ENCODE measurements at regions not wholly inside any gene's neighbourhood (a gene's known extent, or its start where the extent isn't known, plus 50 kb on each side); places are given as distances from the start of the nearest gene placed in this dataset.

DNA sequence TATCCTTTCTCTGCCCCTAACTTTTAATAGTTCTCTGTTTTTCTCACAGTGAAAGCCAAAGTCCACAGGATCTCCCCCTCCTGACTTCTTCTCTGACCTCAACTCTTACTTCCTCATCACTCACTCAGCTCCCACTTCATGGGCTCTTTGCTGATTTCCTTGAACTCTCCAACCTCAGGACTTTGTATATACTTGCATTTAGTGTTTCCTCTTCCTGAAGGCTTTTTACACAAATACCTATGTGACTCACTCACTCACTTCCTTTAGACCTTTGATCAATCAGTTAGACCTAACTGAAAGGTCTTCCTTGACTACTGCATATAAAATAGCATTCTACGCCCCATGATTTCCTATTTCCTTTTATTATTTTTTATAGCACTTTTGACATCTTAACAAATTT is 233.1 kb upstream of the MEX3C start:
- peaks cover 13% of the 10 kb centered on the region for H3K4me1 Mint-ChIP-seq
- no peaks in the 10 kb centered on the region for H3K27me3 Mint-ChIP-seq (ENCODE audit: low read depth)
- H3K4me3 Mint-ChIP-seq: no peak overlapping the region
- no peaks in the 10 kb centered on the region for H3K36me3 Mint-ChIP-seq
- peaks cover 8% of the 10 kb centered on the region for H3K9me3 Mint-ChIP-seq
- no peak for TF ChIP-seq CTCF (IDR thresholded peaks at IDR 0.05; ENCODE audit: unreplicated experiment)
- no peak for DNase-seq (ENCODE audit: low spot score in 2 of 2, unreplicated experiment in 2 of 2)
- no peak overlapping the region for H3K27ac Mint-ChIP-seq

DNA sequence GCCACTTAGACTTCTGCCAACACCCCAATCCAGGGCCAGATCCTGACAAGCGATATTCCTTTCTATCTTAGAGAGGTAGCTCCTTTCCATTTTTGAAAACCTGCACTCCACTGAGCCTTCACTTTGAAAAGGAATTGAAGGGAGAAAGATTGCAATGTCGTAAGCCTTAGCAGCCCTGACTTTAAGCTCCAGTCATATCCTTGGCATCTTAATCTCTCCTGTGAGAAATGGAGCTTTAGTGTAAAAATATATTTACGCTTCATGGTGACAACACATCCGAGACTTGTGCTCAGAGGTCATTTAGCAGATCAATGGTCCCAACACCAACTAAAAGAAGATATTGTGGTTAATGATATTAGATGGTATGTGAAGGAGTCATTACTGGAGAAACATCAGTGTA is 235.8 kb upstream of the MEX3C start:
- Mint-ChIP-seq H3K9me3 (peaks cover 8% of the 10 kb centered on the region), H3K27me3 (ENCODE audit: low read depth) (peaks cover 6% of the 10 kb centered on the region), H3K4me1 (peaks cover 12% of the 10 kb centered on the region), H3K27ac (no peak overlapping the region), H3K4me3 (no peak overlapping the region), H3K36me3 (no peaks in the 10 kb centered on the region)
- no peak for DNase-seq (ENCODE audit: low spot score in 2 of 2, unreplicated experiment in 2 of 2)
- TF ChIP-seq CTCF (IDR thresholded peaks at IDR 0.05; ENCODE audit: unreplicated experiment): no peak

DNA sequence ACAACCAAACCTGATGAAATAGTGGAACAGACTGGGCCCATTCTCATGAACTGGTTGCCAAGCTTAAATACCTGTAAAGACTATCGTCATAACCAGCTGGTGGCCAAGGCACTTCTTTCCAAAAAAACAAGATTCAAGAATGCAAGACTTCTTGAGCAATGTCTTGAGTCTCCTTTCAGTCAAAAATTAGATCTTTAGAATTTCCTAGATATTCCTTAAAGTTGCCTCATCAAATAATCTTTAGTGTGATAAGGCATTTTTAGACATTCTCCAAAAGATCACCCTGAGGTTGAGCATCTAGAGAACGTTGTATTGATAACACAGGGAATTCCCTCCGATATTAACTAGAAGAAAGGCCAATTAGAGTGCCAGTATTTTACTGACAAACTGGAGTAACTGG is 236.4 kb upstream of the MEX3C start:
- H3K4me3 Mint-ChIP-seq: no peak overlapping the region

DNA sequence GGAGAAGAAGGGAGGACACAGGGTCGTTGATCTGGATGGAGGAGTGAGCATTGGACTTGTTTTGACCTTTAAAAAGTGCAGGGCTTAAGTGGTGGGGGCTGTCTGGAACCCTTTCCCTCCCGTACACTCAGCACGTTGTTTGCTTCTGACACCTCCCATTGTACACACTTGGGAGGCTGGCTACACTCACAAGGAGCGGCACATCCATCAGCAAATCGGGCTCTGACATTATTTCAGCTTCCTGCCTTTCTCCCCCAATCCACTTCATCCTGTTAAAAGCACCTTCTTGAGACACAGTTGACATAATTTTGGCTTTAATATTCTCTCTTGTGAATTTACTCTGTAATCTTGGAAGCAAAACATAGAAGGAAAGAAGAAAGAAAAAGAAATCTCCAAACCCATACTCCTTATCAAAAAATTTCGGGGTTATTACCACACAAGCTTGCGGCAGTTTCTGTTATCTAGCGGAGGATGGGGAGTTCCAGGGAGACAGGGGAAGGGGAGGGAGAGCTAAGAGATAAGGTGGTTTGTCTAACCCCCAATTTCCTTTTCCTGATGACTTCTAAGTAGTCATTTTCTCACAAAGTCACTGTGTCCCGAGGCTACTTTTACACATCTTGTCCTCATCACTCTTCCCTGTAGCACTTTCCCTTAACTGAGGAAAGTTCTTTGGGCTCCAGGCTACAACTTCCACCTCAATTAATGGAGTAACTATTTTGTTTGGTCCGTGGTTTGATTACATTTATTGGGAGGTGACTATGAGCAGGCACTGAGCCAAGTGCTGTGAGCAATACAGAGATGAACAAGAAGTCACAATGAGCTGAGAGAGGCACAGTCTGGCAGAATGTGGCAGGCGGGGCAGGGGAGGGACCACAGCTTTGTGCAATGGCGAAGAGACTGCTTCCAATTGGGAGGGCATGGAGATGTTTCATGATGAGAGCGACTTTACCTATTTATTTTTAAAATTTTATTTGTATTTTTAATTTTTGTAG is 240.1 kb upstream of the MEX3C start:
- TF ChIP-seq CTCF (IDR thresholded peaks at IDR 0.05; ENCODE audit: unreplicated experiment): no peak
- peaks cover 26% of the 10 kb centered on the region for H3K4me1 Mint-ChIP-seq
- H3K36me3 Mint-ChIP-seq: no peaks in the 10 kb centered on the region
- H3K27me3 Mint-ChIP-seq (ENCODE audit: low read depth): peaks cover 9% of the 10 kb centered on the region
- no peak for DNase-seq (ENCODE audit: low spot score in 2 of 2, unreplicated experiment in 2 of 2)
- H3K27ac Mint-ChIP-seq: peak overlapping the region; percentile 41
- no peaks in the 10 kb centered on the region for H3K9me3 Mint-ChIP-seq
- peak overlapping the region; percentile 22 for H3K4me3 Mint-ChIP-seq

More for the DNA sequence above, 236.4 kb upstream of the MEX3C start:
- DNase-seq (ENCODE audit: low spot score in 2 of 2, unreplicated experiment in 2 of 2): no peak
- no peak for TF ChIP-seq CTCF (IDR thresholded peaks at IDR 0.05; ENCODE audit: unreplicated experiment)
- peaks cover 8% of the 10 kb centered on the region for H3K9me3 Mint-ChIP-seq
- H3K27me3 Mint-ChIP-seq (ENCODE audit: low read depth): peaks cover 6% of the 10 kb centered on the region
- H3K27ac Mint-ChIP-seq: no peak overlapping the region
- peaks cover 17% of the 10 kb centered on the region for H3K4me1 Mint-ChIP-seq
- no peaks in the 10 kb centered on the region for H3K36me3 Mint-ChIP-seq

GRCh38 chr18:51438797-51439350 is 241.4 kb upstream of the MEX3C start:
- Mint-ChIP-seq H3K27me3 (ENCODE audit: low read depth) (peaks cover 15% of the 10 kb centered on the region), H3K4me3 (no peak overlapping the region), H3K9me3 (no peaks in the 10 kb centered on the region), H3K27ac (no peak overlapping the region), H3K4me1 (peaks cover 29% of the 10 kb centered on the region), H3K36me3 (no peaks in the 10 kb centered on the region)
- no peak for DNase-seq (ENCODE audit: low spot score in 2 of 2, unreplicated experiment in 2 of 2)
- no peak for TF ChIP-seq CTCF (IDR thresholded peaks at IDR 0.05; ENCODE audit: unreplicated experiment)

All from mesothelial cell of epicardium (in vitro differentiated cells).